ENCODE measurements at regions not wholly inside any gene's neighbourhood (a gene's known extent, or its start where the extent isn't known, plus 50 kb on each side); places are given as distances from the start of the nearest gene placed in this dataset.

DNA sequence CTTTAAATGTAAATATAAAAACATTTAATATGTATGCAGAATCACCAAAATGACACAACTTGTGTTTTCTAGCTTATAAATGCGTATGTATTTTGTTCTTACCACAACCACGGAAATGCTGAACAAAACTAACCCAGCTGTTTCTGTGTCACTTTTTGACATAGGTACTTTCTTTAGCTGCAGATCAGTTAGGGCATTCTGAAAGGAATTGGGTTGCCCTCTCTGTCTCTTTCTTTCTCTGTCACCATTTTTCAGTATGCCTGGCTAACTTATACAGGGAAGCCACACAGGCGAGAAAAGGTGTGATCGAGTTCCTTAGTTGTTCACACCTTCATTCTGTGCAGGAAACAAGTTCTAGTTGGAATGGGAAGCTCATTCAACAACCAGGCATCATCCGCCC lies 72.6 kb upstream of the ARGLU1 start:
- Histone ChIP-seq H3K27ac (ENCODE audit: insufficient read depth, low read depth, low read length) (no peak overlapping the region), H3K36me3 (ENCODE audit: control insufficient read depth in 2 of 2, extremely low read depth in 1 of 2, insufficient read depth in 2 of 2, low read length in 2 of 2) (no peaks in the 10 kb centered on the region), H4K20me1 (replicated peaks; ENCODE audit: control insufficient read depth, extremely low read depth, insufficient read depth, low read length) (no peaks in the 10 kb centered on the region), H3K4me2 (ENCODE audit: insufficient read depth, low read length) (no peak overlapping the region), H3K9me3 (replicated peaks; ENCODE audit: control insufficient read depth, insufficient read depth, low read length) (no peaks in the 10 kb centered on the region), H3K4me1 (ENCODE audit: control insufficient read depth, extremely low read depth, insufficient read depth, low read length) (no peaks in the 10 kb centered on the region), H3K9me1 (replicated peaks; ENCODE audit: control insufficient read depth, extremely low read depth, insufficient read depth, low read length) (no peaks in the 10 kb centered on the region), H2AFZ (ENCODE audit: low read depth, low read length) (no peak overlapping the region), H3K79me2 (ENCODE audit: control insufficient read depth, insufficient read depth, low read length) (no peaks in the 10 kb centered on the region), H3K27me3 (ENCODE audit: control insufficient read depth in 2 of 2, insufficient read depth in 2 of 2, low read length in 2 of 2) (no peaks in the 10 kb centered on the region), H3K4me3 (replicated peaks in 1 of 3; ENCODE audit: insufficient read depth in 1 of 3, low read depth in 1 of 3, low read length in 3 of 3) (no peak overlapping the region), H3K9ac (replicated peaks; ENCODE audit: extremely low read depth, insufficient read depth, low read length) (no peak overlapping the region)
- POLR2A ChIA-PET = no interaction called here
- dilution Hi-C loops (cut with MboI; ENCODE audit: extremely low pct_ligation_motif_present, low sequenced_read_pairs) (no loop called here), intact Hi-C loops (cut with micrococcal nuclease) (no loop called here)
- CTCF ChIA-PET = interaction anchor here (1.8 kb wide), 1 partner anchor 20 kb away, joined by 7 read pairs; no protein-coding TSS in a partner anchor
- TF ChIP-seq POLR2AphosphoS5 (IDR thresholded peaks at IDR 0.05; ENCODE audit: insufficient read depth, low read depth, low read length) (no peak), JUN (IDR thresholded peaks at IDR 0.05; ENCODE audit: borderline replicate concordance, insufficient read depth, insufficient read length, low read depth) (no peak), EZH2 (IDR thresholded peaks at IDR 0.05; ENCODE audit: borderline replicate concordance, low read depth, low read length, severe bottlenecking) (no peak), FOS (IDR thresholded peaks at IDR 0.05; ENCODE audit: borderline replicate concordance, insufficient read depth, low read length) (no peak), GATA2 (IDR thresholded peaks at IDR 0.05; ENCODE audit: insufficient read depth, insufficient read length, low read depth, low read length) (no peak), MYC (IDR thresholded peaks at IDR 0.05; ENCODE audit: low read depth, low read length) (no peak), POLR2A (IDR thresholded peaks at IDR 0.05; ENCODE audit: low read depth, low read length) (no peak)
- TF ChIP-seq, protein P1, sequence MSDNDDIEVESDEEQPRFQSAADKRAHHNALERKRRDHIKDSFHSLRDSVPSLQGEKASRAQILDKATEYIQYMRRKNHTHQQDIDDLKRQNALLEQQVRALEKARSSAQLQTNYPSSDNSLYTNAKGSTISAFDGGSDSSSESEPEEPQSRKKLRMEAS (IDR thresholded peaks at IDR 0.05; ENCODE audit: insufficient read depth, insufficient read length) = no peak
- TF ChIP-seq, protein P2, sequence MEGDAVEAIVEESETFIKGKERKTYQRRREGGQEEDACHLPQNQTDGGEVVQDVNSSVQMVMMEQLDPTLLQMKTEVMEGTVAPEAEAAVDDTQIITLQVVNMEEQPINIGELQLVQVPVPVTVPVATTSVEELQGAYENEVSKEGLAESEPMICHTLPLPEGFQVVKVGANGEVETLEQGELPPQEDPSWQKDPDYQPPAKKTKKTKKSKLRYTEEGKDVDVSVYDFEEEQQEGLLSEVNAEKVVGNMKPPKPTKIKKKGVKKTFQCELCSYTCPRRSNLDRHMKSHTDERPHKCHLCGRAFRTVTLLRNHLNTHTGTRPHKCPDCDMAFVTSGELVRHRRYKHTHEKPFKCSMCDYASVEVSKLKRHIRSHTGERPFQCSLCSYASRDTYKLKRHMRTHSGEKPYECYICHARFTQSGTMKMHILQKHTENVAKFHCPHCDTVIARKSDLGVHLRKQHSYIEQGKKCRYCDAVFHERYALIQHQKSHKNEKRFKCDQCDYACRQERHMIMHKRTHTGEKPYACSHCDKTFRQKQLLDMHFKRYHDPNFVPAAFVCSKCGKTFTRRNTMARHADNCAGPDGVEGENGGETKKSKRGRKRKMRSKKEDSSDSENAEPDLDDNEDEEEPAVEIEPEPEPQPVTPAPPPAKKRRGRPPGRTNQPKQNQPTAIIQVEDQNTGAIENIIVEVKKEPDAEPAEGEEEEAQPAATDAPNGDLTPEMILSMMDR (IDR thresholded peaks at IDR 0.05; ENCODE audit: extremely low read depth in 1 of 2, insufficient read depth in 1 of 2, low read depth in 1 of 2, low read length in 2 of 2) = no peak
- FAIRE-seq (no peak), DNase-seq (ENCODE audit: low read depth, low spot score) (no peak)
- BruUV-seq (replicated peaks) = no TSS peak
